ENCODE measurements at regions not wholly inside any gene's neighbourhood (a gene's known extent, or its start where the extent isn't known, plus 50 kb on each side); places are given as distances from the start of the nearest gene placed in this dataset.

DNA sequence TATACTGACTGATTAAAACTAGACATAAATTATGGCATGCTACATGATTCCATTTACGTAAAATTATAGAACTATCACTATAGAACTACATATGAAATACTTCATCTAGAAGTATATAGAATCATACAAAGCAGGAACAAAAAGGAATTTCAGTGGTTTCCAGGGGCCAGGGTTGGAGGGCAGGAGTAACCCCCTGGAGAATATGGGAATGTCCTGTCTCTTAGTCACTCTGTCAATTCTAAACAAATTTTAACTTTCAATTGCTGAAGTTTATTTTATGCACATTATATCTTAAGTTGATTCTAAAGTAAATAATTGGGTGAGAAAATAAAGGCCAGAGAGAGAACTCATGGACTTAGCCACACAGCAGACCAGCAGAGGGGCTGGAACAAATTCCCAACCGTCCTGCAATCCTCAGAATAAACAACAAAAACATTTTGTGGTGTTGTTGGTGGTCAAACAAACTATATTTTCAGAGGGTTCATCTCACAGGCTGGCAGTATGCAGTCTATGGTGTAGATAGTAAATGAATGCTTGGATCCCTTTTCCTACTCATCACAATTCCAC, 476.9 kb upstream of the SLIT2 start:
- Histone ChIP-seq H3K36me3 (no peaks in the 10 kb centered on the region), H3K4me1 (no peaks in the 10 kb centered on the region), H3K4me3 (no peak overlapping the region), H3K27me3 (no peaks in the 10 kb centered on the region), H3K9me3 (peaks cover 0 to 7% (median 1%) of the 10 kb centered on the region in 4 donors), H3K27ac (no peak overlapping the region)
- WGBS, 2 donors = 68 to 71% methylated on average over 2 of the region's 2 CpGs
- TF ChIP-seq POLR2A (IDR thresholded peaks at IDR 0.05) (no peak), EP300 (IDR thresholded peaks at IDR 0.05) (no peak), POLR2AphosphoS5 (IDR thresholded peaks at IDR 0.05) (no peak)
- TF ChIP-seq, protein P1, sequence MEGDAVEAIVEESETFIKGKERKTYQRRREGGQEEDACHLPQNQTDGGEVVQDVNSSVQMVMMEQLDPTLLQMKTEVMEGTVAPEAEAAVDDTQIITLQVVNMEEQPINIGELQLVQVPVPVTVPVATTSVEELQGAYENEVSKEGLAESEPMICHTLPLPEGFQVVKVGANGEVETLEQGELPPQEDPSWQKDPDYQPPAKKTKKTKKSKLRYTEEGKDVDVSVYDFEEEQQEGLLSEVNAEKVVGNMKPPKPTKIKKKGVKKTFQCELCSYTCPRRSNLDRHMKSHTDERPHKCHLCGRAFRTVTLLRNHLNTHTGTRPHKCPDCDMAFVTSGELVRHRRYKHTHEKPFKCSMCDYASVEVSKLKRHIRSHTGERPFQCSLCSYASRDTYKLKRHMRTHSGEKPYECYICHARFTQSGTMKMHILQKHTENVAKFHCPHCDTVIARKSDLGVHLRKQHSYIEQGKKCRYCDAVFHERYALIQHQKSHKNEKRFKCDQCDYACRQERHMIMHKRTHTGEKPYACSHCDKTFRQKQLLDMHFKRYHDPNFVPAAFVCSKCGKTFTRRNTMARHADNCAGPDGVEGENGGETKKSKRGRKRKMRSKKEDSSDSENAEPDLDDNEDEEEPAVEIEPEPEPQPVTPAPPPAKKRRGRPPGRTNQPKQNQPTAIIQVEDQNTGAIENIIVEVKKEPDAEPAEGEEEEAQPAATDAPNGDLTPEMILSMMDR (IDR thresholded peaks at IDR 0.05) = no peak
- intact Hi-C loops (cut with DNase I) = no loop called here
- no peak for DNase-seq

DNA sequence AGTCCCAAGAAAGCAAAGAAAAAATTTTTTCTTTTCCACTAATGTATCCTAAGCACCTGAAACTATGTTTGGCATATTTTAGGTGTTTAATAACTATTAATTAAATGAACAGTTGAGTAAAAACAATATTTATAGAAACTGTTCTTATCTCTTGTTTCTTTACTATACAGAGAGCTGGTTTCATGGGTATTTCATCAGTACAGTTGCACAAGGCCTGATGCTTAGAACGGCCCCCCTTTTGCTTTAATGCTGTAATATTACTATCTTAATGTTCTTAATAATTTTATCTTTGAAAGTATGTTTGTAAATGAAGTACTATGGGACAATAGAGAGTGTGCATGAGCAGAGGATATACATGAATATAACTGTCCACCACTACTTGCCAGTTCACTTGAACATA, 479.1 kb upstream of the SLIT2 start:
- WGBS, 2 donors = 28 to 88% methylated on average over 1 of the region's 1 CpG
- no peak for TF ChIP-seq POLR2A (IDR thresholded peaks at IDR 0.05)
- no peak for TF ChIP-seq EP300 (IDR thresholded peaks at IDR 0.05)
- TF ChIP-seq, protein P1 (IDR thresholded peaks at IDR 0.05) = no peak
- TF ChIP-seq POLR2AphosphoS5 (IDR thresholded peaks at IDR 0.05) = no peak
- H3K27ac ChIP-seq = no peak overlapping the region
- intact Hi-C loops (cut with DNase I) = no loop called here
- H3K9me3 ChIP-seq = peaks cover 0 to 12% (median 0%) of the 10 kb centered on the region in 4 donors
- DNase-seq = no peak
- H3K4me1 ChIP-seq = no peaks in the 10 kb centered on the region
- no peak overlapping the region for H3K4me3 ChIP-seq
- no peaks in the 10 kb centered on the region for H3K27me3 ChIP-seq
- H3K36me3 ChIP-seq = no peaks in the 10 kb centered on the region

DNA sequence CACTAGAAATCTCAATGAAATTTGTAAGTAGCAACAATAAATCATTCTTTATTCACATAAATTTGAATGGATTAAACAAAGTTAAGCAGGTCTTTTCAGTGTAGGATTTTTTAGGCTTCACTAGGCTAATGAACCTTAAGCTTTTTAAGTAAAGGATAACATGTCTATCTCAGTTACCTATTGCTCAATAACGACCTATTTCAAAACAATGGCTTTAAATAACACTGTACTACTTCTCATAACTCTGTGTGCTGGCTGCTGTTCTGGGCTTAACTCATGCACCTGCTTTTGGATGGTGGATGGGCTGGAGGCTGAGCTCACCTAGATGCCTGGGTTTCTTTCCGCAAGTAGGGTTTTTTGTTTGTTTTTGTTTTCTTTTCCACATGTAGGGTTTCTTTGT, 495.0 kb upstream of the SLIT2 start:
- Histone ChIP-seq H3K4me1 (no peaks in the 10 kb centered on the region), H3K27me3 (no peaks in the 10 kb centered on the region), H3K9me3 (no peaks in the 10 kb centered on the region), H3K36me3 (no peaks in the 10 kb centered on the region), H3K27ac (no peak overlapping the region), H3K4me3 (no peak overlapping the region)
- 66 to 78% methylated on average over 2 of the region's 2 CpGs for WGBS, 2 donors
- intact Hi-C loops (cut with DNase I) = no loop called here
- DNase-seq = no peak
- TF ChIP-seq EP300 (IDR thresholded peaks at IDR 0.05) (no peak), POLR2A (IDR thresholded peaks at IDR 0.05) (no peak), POLR2AphosphoS5 (IDR thresholded peaks at IDR 0.05) (no peak)
- TF ChIP-seq, protein P1 (IDR thresholded peaks at IDR 0.05) = no peak

DNA sequence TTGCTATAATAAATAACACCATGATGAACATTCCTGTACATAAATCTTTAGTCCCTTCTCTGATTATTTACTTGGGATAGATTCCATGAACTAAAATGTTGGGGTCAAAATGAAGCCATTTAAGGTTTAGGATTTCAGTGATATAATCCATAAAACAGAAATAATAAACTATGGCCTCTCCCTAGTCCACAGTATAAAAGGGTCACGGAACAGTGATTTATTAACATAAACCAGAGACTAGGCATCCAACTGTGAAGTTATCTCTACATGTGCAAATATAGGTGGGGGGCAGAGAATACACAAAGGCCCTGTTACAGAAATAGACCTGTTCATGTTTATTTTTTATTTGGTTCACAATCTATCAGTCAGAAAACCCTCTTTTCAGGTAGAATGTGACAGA, 499.1 kb upstream of the SLIT2 start:
- Histone ChIP-seq H3K9me3 (no peaks in the 10 kb centered on the region), H3K36me3 (no peaks in the 10 kb centered on the region), H3K27ac (no peak overlapping the region), H3K27me3 (no peaks in the 10 kb centered on the region), H3K4me1 (no peaks in the 10 kb centered on the region), H3K4me3 (no peak overlapping the region)
- intact Hi-C loops (cut with DNase I) = no loop called here
- 33 to 68% methylated on average over 1 of the region's 1 CpG for WGBS, 2 donors
- DNase-seq = no peak
- TF ChIP-seq POLR2A (IDR thresholded peaks at IDR 0.05) = no peak
- TF ChIP-seq POLR2AphosphoS5 (IDR thresholded peaks at IDR 0.05) = no peak
- TF ChIP-seq, protein P1 (IDR thresholded peaks at IDR 0.05) = no peak
- no peak for TF ChIP-seq EP300 (IDR thresholded peaks at IDR 0.05)

Measured in sigmoid colon (tissue), 6 donors.